Aorta (tissue), 5 donors: ENCODE measurements at regions not wholly inside any gene's neighbourhood (a gene's known extent, or its start where the extent isn't known, plus 50 kb on each side); places are given as distances from the start of the nearest gene placed in this dataset.

Experiments used
- ATAC-seq: fragments of 200-7000 bp; cut with Tn5 transposase; one replicate; pipeline ENCODE4 v1.9.1; 2022; ENCODE audit warnings: moderate library complexity; ENCODE audit not compliant: low FRiP score
- DNase-seq, 2 donors: peaks; one replicate each; pipeline ENCODE4 v3.0.0-alpha.2; 2020
- H3K27ac ChIP-seq, 2 donors: one replicate each; pipeline ENCODE4 v1.5.1; 2013; ENCODE audit warnings: low read length in 2 of 2, mild to moderate bottlenecking in 2 of 2, moderate library complexity in 2 of 2, control low read depth in 1 of 2, inconsistent platforms in 1 of 2, low read depth in 1 of 2
- H3K27me3 ChIP-seq, 2 donors: one replicate each; pipeline ENCODE4 v1.6.1; 2013; ENCODE audit warnings: control low read depth in 1 of 2, low read length in 1 of 2, mild to moderate bottlenecking in 1 of 2, moderate library complexity in 1 of 2; ENCODE audit not compliant: insufficient read depth in 2 of 2, control insufficient read depth in 1 of 2
- H3K36me3 ChIP-seq, 2 donors: one replicate each; pipeline ENCODE4 v1.6.1; 2013; ENCODE audit warnings: control low read depth in 1 of 2, low read length in 1 of 2, mild to moderate bottlenecking in 1 of 2; ENCODE audit not compliant: insufficient read depth in 2 of 2, control insufficient read depth in 1 of 2
- H3K4me1 ChIP-seq, 2 donors: one replicate each; pipeline ENCODE4 v1.6.1; 2013; ENCODE audit warnings: low read length in 2 of 2, control low read depth in 1 of 2, mild to moderate bottlenecking in 1 of 2, moderate library complexity in 1 of 2; ENCODE audit not compliant: insufficient read depth in 2 of 2, control insufficient read depth in 1 of 2
- H3K4me3 ChIP-seq, 2 donors: one replicate each; pipeline ENCODE4 v1.5.1; 2013; ENCODE audit warnings: low read length in 2 of 2, control low read depth in 1 of 2, mild to moderate bottlenecking in 1 of 2
- H3K9me3 ChIP-seq: one replicate; pipeline ENCODE4 v1.6.1; 2013; ENCODE audit warnings: mild to moderate bottlenecking, low read length; ENCODE audit not compliant: control insufficient read depth
- WGBS, 2 donors: extraction: QIAGEN DNeasy Blood & Tissue Kit; methylation state at CpG; one replicate each; pipeline ENCODE4 v1.1.7; 2013; 5-methylcytosine and 5-hydroxymethylcytosine counted together
- intact Hi-C, 2 donors: fragments of 100-400 bp; cut with DNase I; formaldehyde crosslinking; loops; one replicate each; pipeline versions ENCODE4 v1.14.2 to v1.15.0; 2022
- donor health status: healthy with polysubstance abuse.
- donor health status: Bipolar disorder and iron deficiency.
- donor health status: DM: no; HTN: no; CAD: no.
- donor health status: DM: no; HTN: no; CAD: no.
- donor health status: DM: yes; HTN: yes; CAD: no.

DNA sequence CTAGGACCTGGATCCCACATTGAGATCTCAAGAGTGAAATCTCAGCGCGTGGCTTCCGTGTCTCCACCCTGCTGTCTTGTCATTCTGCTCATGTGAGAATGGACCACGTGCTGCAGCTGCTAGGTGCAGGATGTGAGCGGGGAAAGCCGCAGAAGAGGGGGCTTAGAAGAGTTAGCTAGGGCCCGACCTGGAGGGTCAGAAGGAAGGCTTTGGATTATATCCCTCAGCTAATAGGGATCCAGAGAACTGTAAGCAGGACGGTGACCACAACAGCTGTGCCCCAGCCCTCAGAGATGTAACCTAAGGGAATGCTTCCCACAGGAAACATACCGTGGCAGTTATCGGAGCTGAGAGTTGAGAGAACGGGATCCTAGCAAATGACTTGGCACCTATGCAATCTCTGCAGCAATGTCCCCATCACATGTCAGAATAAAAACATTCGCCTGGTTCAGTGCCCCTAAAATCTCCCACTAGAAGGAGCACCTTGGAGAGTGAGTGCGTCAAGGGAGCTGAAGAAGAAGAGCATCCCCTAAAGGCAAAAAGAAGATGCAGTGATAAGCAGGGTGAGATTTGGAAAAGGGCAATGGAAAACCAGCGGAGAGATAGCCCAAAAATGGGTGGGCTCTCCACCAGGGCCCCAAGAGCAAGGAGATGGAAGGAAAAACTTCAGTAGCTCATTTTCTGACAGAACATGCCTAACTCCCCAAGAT is 76.9 kb upstream of the ST8SIA2 start:
- DNase-seq (no peak), ATAC-seq (no peak)
- H3K27ac ChIP-seq, result no peak overlapping the region
- no peak overlapping the region for H3K4me3 ChIP-seq
- intact Hi-C loops, result no loop called here
- 66 to 77% methylated on average over 14 of the region's 14 CpGs for WGBS, 2 donors
- no peaks in the 10 kb centered on the region for H3K36me3 ChIP-seq
- H3K9me3 ChIP-seq, result peaks cover 8% of the 10 kb centered on the region
- H3K27me3 ChIP-seq, result peaks cover 0 to 2% of the 10 kb centered on the region in 2 donors
- no peaks in the 10 kb centered on the region for H3K4me1 ChIP-seq

GRCh38 chr15:92320012-92320699 is 73.5 kb upstream of the ST8SIA2 start:
- no peaks in the 10 kb centered on the region for H3K36me3 ChIP-seq
- ATAC-seq (no peak), DNase-seq (no peak)
- 74 to 75% methylated on average over 6 of the region's 6 CpGs for WGBS, 2 donors
- intact Hi-C loops, result no loop called here
- H3K27ac ChIP-seq, result no peak overlapping the region
- H3K27me3 ChIP-seq, result no peaks in the 10 kb centered on the region
- H3K4me3 ChIP-seq, result no peak overlapping the region
- H3K4me1 ChIP-seq, result no peaks in the 10 kb centered on the region
- no peaks in the 10 kb centered on the region for H3K9me3 ChIP-seq

DNA sequence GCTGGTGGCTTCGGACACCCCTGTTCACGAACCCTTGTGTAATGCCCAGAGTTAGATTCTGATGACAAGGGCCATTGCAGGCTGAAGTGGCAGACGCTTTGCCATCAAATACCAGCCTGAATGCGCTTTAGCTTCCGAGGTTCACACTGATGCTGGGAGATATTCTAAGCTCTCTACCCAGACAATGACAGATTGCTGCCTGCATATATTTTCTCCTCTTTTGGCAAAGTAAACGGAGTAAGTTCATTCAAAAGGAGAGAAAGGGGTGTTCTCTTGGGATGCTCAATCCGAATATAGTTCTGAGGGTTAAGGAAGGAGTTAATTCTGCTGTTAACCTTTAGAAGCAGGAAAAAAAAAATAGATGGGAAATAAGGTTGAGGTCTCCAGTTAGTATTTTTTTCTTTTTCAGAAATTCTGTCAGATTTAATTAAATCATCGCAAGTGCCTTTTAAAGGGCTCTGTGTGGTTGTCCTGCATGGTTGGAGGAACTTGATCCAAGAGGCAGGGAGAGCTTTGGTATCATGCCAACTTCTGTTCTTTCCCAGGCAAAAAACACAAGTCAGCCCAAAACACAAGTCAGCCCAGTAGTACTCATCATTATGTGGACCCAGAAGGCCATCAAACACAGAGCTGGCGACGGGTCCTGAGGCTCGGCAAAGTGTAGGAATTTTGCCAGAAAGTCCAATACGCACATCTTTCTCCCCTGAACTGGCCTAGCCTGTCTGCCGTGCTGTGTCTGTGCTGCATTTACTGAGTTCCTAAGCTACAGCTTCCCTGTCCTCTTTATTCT is 70.9 kb upstream of the ST8SIA2 start:
- H3K27ac ChIP-seq, result no peak overlapping the region
- H3K4me3 ChIP-seq, result no peak overlapping the region
- no peaks in the 10 kb centered on the region for H3K27me3 ChIP-seq
- no peaks in the 10 kb centered on the region for H3K4me1 ChIP-seq
- no peaks in the 10 kb centered on the region for H3K9me3 ChIP-seq
- intact Hi-C loops, result no loop called here
- ATAC-seq (peak; percentile 46), DNase-seq (no peak)
- no peaks in the 10 kb centered on the region for H3K36me3 ChIP-seq
- WGBS, 2 donors, result 27 to 29% methylated on average over 13 of the region's 13 CpGs

- Histone ChIP-seq H3K9me3 (peaks cover 1% of the 10 kb centered on the region), H3K4me1 (no peaks in the 10 kb centered on the region), H3K36me3 (no peaks in the 10 kb centered on the region), H3K27ac (no peak overlapping the region), H3K27me3 (no peaks in the 10 kb centered on the region), H3K4me3 (no peak overlapping the region)
- WGBS, 2 donors, result 76 to 78% methylated on average over 3 of the region's 3 CpGs
- ATAC-seq (no peak), DNase-seq (no peak)
- intact Hi-C loops, result no loop called here
Observed at GRCh38 chr15:92323525-92323924, 70.2 kb upstream of the ST8SIA2 start.

GRCh38 chr15:92324101-92324963 is 69.3 kb upstream of the ST8SIA2 start:
- no peak overlapping the region for H3K27ac ChIP-seq
- 79 to 82% methylated on average over 8 of the region's 8 CpGs for whole genome bisulfite sequencing, 2 donors
- ATAC-seq, result no peak

DNA sequence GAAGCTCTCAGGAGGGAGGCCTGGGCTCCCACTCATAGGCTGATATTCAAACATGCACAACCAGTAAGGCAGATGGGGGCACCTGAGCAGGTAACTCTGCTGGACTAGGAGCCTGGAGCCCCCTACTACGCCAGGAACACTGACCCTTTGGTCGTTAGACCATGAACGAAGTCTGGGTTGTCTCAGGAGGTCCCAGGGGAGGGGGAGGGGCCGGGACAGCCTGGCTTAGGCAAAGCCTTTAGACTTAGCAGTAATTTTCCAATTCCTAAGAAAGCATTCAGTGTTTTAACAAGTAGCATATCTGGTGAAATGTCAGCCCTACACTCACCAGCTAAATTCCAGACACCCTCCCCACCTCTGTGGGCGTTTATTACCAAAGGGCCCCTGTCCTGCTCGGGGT is 67.4 kb upstream of the ST8SIA2 start:
- Histone ChIP-seq H3K36me3 (no peaks in the 10 kb centered on the region), H3K4me1 (no peaks in the 10 kb centered on the region), H3K27me3 (no peaks in the 10 kb centered on the region), H3K27ac (no peak overlapping the region), H3K4me3 (no peak overlapping the region), H3K9me3 (peaks cover 1% of the 10 kb centered on the region)
- 13 to 23% methylated on average over 6 of the region's 6 CpGs for WGBS, 2 donors
- ATAC-seq (no peak), DNase-seq (no peak)
- intact Hi-C loops, result no loop called here

More at GRCh38 chr15:92324101-92324963, 69.3 kb upstream of the ST8SIA2 start:
- H3K36me3 ChIP-seq, result no peaks in the 10 kb centered on the region
- no peaks in the 10 kb centered on the region for H3K27me3 ChIP-seq
- no peak overlapping the region for H3K4me3 ChIP-seq
- H3K9me3 ChIP-seq, result peaks cover 1% of the 10 kb centered on the region
- no peaks in the 10 kb centered on the region for H3K4me1 ChIP-seq
- no peak for DNase-seq
- intact Hi-C loops, result no loop called here

- Histone ChIP-seq H3K4me3 (no peak overlapping the region), H3K27me3 (no peaks in the 10 kb centered on the region), H3K4me1 (no peaks in the 10 kb centered on the region), H3K36me3 (no peaks in the 10 kb centered on the region), H3K27ac (no peak overlapping the region), H3K9me3 (peaks cover 3% of the 10 kb centered on the region)
- intact Hi-C loops, result no loop called here
- DNase-seq, result no peak
- 55 to 61% methylated on average over 4 of the region's 4 CpGs for WGBS, 2 donors
- no peak for ATAC-seq
Observed at GRCh38 chr15:92327033-92327432, 66.6 kb upstream of the ST8SIA2 start.

- H3K36me3 ChIP-seq, result no peaks in the 10 kb centered on the region
- no peak overlapping the region for H3K4me3 ChIP-seq
- no peaks in the 10 kb centered on the region for H3K27me3 ChIP-seq
- H3K4me1 ChIP-seq, result no peaks in the 10 kb centered on the region
- H3K27ac ChIP-seq, result no peak overlapping the region
- ATAC-seq, result no peak
- DNase-seq, result no peak
- H3K9me3 ChIP-seq, result peaks cover 3% of the 10 kb centered on the region
- intact Hi-C loops, result no loop called here
- WGBS, 2 donors, result 88 to 93% methylated on average over 1 of the region's 1 CpG
Observed at GRCh38 chr15:92328207-92328606, 65.5 kb upstream of the ST8SIA2 start.
